CD4-positive, alpha-beta memory T cell (primary cell): ENCODE measurements at regions not wholly inside any gene's neighbourhood (a gene's known extent, or its start where the extent isn't known, plus 50 kb on each side); places are given as distances from the start of the nearest gene placed in this dataset.

Source experiments
- CTCF ChIA-PET: fragments of 350-600 bp; sonication (Branson Sonifier 250); formaldehyde crosslinking; loops from one replicate; lab custom pipeline; 2021; ENCODE audit warnings: inconsistent platforms; ENCODE audit not compliant: partially characterized antibody; lab: Charles Lee
- POLR2A ChIA-PET: fragments of 350-600 bp; sonication (Branson Sonifier 250); formaldehyde crosslinking; loops from one replicate; lab custom pipeline; 2021; ENCODE audit not compliant: partially characterized antibody; lab: Charles Lee
- DNase-seq, 5 donors: peaks; one replicate each; pipeline versions ENCODE4 v3.0.0 to v3.0.0-alpha.2; 2020 to 2022; ENCODE audit warnings: mixed read lengths in 1 of 5
- H3K27ac ChIP-seq: one replicate; pipeline ENCODE4 v1.7.0; 2013; ENCODE audit warnings: low read depth, low read length
- H3K27me3 ChIP-seq: 2 replicates; pipeline ENCODE4 v1.7.0; 2013; ENCODE audit warnings: mild to moderate bottlenecking, low read length, moderate library complexity; ENCODE audit not compliant: insufficient read depth
- H3K36me3 ChIP-seq: 2 replicates; pipeline ENCODE4 v1.7.0; 2013; ENCODE audit warnings: mild to moderate bottlenecking, low read length, moderate library complexity; ENCODE audit not compliant: insufficient read depth
- H3K4me1 ChIP-seq: 2 replicates; pipeline ENCODE4 v1.7.0; 2013; ENCODE audit warnings: mild to moderate bottlenecking, low read length, moderate library complexity; ENCODE audit not compliant: insufficient read depth
- H3K4me3 ChIP-seq, 2 donors: one replicate each; pipeline ENCODE4 v1.7.0; 2013; ENCODE audit warnings: low read length in 2 of 2, mild to moderate bottlenecking in 1 of 2
- H3K9me3 ChIP-seq, 2 donors: one replicate each; pipeline ENCODE4 v1.7.0; 2013; ENCODE audit warnings: low read length in 2 of 2, control low read depth in 1 of 2; ENCODE audit not compliant: control insufficient read depth in 1 of 2
- H3K27ac Mint-ChIP-seq, 7 donors: one replicate each; pipeline ENCODE4 v1.8.0; 2020 to 2021; ENCODE audit warnings: mixed read lengths in 7 of 7, mild to moderate bottlenecking in 6 of 7, inconsistent platforms in 3 of 7, moderate library complexity in 3 of 7
- H3K27me3 Mint-ChIP-seq, 2 donors: one replicate each; pipeline ENCODE4 v1.8.0; 2020 to 2021; ENCODE audit warnings: mixed read lengths in 2 of 2
- H3K36me3 Mint-ChIP-seq, 2 donors: one replicate each; pipeline ENCODE4 v1.8.0; 2020 to 2021; ENCODE audit warnings: mixed read lengths in 2 of 2, inconsistent platforms in 1 of 2, mild to moderate bottlenecking in 1 of 2
- H3K4me1 Mint-ChIP-seq, 4 donors: one replicate each; pipeline ENCODE4 v1.8.0; 2020 to 2021; ENCODE audit warnings: mixed read lengths in 4 of 4, mild to moderate bottlenecking in 1 of 4
- H3K4me3 Mint-ChIP-seq, 8 donors: one replicate each; pipeline ENCODE4 v1.8.0; 2020 to 2021; ENCODE audit warnings: mixed read lengths in 8 of 8, mild to moderate bottlenecking in 7 of 8, moderate library complexity in 6 of 8, inconsistent platforms in 3 of 8
- H3K9me3 Mint-ChIP-seq, 8 donors: one replicate each; pipeline ENCODE4 v1.8.0; 2020 to 2021; ENCODE audit warnings: mixed read lengths in 8 of 8, mild to moderate bottlenecking in 5 of 8, inconsistent platforms in 3 of 8, moderate library complexity in 1 of 8
- intact Hi-C: fragments of 100-400 bp; cut with micrococcal nuclease; formaldehyde crosslinking; loops from one replicate; pipeline ENCODE4 v1.15.1; 2023

DNA sequence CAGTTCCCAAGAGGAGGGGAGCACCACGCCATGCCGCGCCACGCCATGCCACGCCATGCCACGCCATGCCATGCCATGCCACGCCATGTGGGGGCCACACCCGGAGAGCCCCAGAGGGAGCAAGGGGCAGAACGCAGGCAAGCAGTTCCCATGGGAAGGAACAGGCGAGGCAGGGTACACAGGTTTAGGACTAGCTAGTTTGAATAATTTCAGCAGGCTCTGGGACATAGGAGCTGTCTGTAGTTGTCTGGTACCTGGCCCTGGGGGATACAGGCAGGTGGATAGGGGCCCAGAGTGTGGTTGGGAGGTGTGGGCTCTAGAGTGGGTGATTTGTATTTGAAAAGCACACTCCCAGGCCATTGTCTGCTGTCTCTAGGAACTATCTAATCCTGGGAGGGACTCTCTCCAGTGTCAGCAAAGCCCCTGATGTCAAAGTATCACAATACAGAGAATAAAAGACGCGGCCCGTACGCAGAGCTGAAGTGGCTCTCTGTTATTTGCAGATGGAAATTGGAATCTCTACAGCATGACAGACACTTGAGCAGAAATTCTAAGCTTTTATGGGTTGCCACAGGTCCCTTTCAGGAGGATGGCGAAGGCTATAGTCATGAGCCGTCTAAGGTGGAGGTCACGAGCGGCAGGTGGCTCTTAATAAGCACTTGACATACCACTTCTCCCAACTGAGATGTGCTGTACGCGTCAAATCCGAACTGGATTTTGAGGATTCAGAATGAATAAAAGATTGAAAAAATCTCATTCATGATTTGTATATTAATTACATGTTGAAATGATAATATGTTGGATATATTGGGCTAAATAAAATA, 220.8 kb upstream of the TNRC6C start:
- no peaks in the 10 kb centered on the region for H3K9me3 ChIP-seq
- intact Hi-C loops, result no loop called here
- CTCF ChIA-PET, result interaction anchor here (1.0 to 1.4 kb wide), 3 partner anchors 16 to 190 kb away, joined by 3 to 4 read pairs (median 3); no protein-coding TSS in a partner anchor
- no peaks in the 10 kb centered on the region for H3K27me3 ChIP-seq
- H3K36me3 ChIP-seq, result no peaks in the 10 kb centered on the region
- H3K27ac ChIP-seq, result no peak overlapping the region
- H3K4me1 ChIP-seq, result no peaks in the 10 kb centered on the region
- no peaks in the 10 kb centered on the region for H3K4me1 Mint-ChIP-seq
- H3K27me3 Mint-ChIP-seq, result peaks cover 3 to 9% of the 10 kb centered on the region in 2 donors
- H3K4me3 Mint-ChIP-seq, result no peak overlapping the region
- no peak overlapping the region for H3K27ac Mint-ChIP-seq
- DNase-seq, result no peak
- peaks cover 0 to 10% of the 10 kb centered on the region in 2 donors for H3K36me3 Mint-ChIP-seq
- H3K4me3 ChIP-seq, result no peak overlapping the region
- POLR2A ChIA-PET, result no interaction called here
- H3K9me3 Mint-ChIP-seq, result peaks cover under 1 to 13% (median 10%) of the 10 kb centered on the region in 8 donors

DNA sequence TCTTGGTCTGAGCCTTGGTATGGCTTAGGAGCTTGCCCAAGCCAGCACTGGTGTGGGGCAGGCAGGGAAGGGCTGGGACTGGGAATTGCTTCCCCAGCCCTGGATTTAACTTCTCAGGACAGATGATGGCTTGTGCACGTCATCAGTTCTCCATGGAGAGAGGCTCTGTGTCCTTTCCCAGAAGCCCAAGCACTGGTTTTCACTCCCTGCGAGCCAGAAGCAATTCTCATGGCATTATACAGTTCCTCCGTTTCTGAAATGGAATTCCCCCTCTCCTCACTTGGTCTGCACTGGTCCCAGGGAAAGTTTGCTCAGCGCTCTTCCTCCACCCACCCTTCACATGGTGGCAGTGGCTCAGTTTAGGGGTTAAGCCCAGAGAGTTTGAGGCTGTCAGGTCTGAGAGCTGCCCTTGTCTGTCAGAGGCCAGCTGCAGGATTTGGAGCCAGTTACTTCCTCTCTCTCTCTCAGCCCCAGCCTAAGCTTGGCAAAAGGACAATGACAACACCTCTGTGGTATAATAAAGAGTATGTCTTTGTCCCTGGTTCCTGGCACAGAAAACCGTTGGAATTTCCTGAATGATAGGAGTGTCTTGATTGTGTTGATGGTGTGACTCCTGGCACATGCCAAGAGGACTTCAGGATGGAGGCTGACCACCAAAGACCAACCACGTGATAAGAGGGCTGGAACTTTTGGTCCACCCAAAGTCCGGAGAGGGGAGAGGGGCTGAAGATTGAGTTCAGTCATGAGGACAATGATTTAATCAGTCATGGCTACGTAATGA, 219.6 kb upstream of the TNRC6C start:
- intact Hi-C loops, result no loop called here
- no peak for DNase-seq
- no peaks in the 10 kb centered on the region for H3K4me1 ChIP-seq
- no peak overlapping the region for H3K27ac Mint-ChIP-seq
- no peak overlapping the region for H3K4me3 Mint-ChIP-seq
- H3K4me3 ChIP-seq, result no peak overlapping the region
- no peaks in the 10 kb centered on the region for H3K27me3 ChIP-seq
- CTCF ChIA-PET, result interaction anchor here (1.5 kb wide), 1 partner anchor 196 kb away, joined by 5 read pairs; no protein-coding TSS in a partner anchor
- no peaks in the 10 kb centered on the region for H3K36me3 Mint-ChIP-seq
- H3K9me3 ChIP-seq, result no peaks in the 10 kb centered on the region
- H3K9me3 Mint-ChIP-seq, result peaks cover 0 to under 1% (median 0%) of the 10 kb centered on the region in 8 donors
- H3K27ac ChIP-seq, result no peak overlapping the region
- POLR2A ChIA-PET, result no interaction called here
- no peaks in the 10 kb centered on the region for H3K4me1 Mint-ChIP-seq
- H3K27me3 Mint-ChIP-seq, result peaks cover 2 to 5% of the 10 kb centered on the region in 2 donors
- no peaks in the 10 kb centered on the region for H3K36me3 ChIP-seq

DNA sequence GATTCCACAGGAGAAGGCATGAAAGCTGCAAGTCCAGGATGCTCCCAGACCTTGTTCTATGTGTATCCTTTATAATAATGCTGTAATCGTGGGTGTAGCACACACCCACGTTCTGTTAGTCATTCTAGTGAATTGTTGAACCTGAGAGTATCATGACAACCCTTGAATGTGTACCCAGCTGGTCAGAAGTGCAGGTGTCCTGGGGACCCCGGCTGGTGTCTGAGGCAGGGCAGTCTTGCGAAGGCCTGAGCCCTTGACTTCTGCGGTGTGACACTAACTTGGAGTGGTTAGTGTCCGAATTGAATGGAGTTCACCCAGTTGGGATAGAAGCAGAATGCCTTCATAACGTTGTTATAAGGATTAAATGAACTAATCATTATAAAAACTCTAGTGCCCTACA, 218.0 kb upstream of the TNRC6C start:
- no peaks in the 10 kb centered on the region for H3K4me1 Mint-ChIP-seq
- peaks cover 0 to 2% (median 0%) of the 10 kb centered on the region in 8 donors for H3K9me3 Mint-ChIP-seq
- Histone ChIP-seq H3K4me3 (no peak overlapping the region), H3K27ac (no peak overlapping the region), H3K36me3 (no peaks in the 10 kb centered on the region), H3K9me3 (no peaks in the 10 kb centered on the region), H3K4me1 (no peaks in the 10 kb centered on the region), H3K27me3 (no peaks in the 10 kb centered on the region)
- no peaks in the 10 kb centered on the region for H3K36me3 Mint-ChIP-seq
- ChIA-PET CTCF (interaction anchor here (1.2 to 1.5 kb wide), 3 partner anchors 95 to 198 kb away, joined by 5 to 9 read pairs (median 8); no protein-coding TSS in a partner anchor), POLR2A (interaction anchor here (1.3 kb wide), 1 partner anchor 95 kb away, joined by 4 read pairs; no protein-coding TSS in a partner anchor)
- no peak overlapping the region for H3K27ac Mint-ChIP-seq
- DNase-seq, result no peak
- intact Hi-C loops, result no loop called here
- H3K4me3 Mint-ChIP-seq, result no peak overlapping the region
- H3K27me3 Mint-ChIP-seq, result peaks cover 2 to 5% of the 10 kb centered on the region in 2 donors

DNA sequence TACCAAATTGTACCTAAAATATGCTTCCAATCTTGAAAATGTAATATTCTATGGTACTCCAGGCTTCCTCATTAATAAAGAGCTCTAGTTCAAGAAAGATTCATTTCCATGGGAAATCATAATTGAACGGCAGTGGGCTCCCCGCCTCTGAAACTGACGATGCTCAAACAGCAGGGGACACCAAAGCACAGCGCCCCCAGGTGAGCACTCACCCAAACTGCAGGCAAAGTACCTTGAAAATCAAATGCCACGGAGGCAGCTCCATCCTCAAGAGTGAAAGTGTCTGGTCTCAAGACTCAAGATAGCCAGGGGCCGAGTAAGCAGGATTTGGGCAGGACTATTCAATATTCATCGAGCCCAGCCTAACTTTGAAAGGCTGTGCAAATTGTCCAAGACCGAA, 217.4 kb upstream of the TNRC6C start:
- Mint-ChIP-seq H3K27me3 (peaks cover 2 to 5% of the 10 kb centered on the region in 2 donors), H3K4me3 (no peak overlapping the region), H3K9me3 (peaks cover 0 to 2% (median 0%) of the 10 kb centered on the region in 8 donors), H3K36me3 (no peaks in the 10 kb centered on the region), H3K27ac (no peak overlapping the region), H3K4me1 (no peaks in the 10 kb centered on the region)
- Histone ChIP-seq H3K36me3 (no peaks in the 10 kb centered on the region), H3K27me3 (no peaks in the 10 kb centered on the region), H3K9me3 (no peaks in the 10 kb centered on the region), H3K4me1 (no peaks in the 10 kb centered on the region), H3K27ac (no peak overlapping the region), H3K4me3 (no peak overlapping the region)
- peak in 3 of 5 donors; percentile 6 to 41 (median 30) for DNase-seq
- intact Hi-C loops, result loop anchor here (1.0 kb wide), 2 partner anchors 96 to 199 kb away; no protein-coding TSS in a partner anchor
- CTCF ChIA-PET, result interaction anchor here (0.8 to 1.5 kb wide), 3 partner anchors 16 to 198 kb away, joined by 3 to 9 read pairs (median 8); no protein-coding TSS in a partner anchor
- POLR2A ChIA-PET, result interaction anchor here (1.3 kb wide), 1 partner anchor 96 kb away, joined by 4 read pairs; no protein-coding TSS in a partner anchor

DNA sequence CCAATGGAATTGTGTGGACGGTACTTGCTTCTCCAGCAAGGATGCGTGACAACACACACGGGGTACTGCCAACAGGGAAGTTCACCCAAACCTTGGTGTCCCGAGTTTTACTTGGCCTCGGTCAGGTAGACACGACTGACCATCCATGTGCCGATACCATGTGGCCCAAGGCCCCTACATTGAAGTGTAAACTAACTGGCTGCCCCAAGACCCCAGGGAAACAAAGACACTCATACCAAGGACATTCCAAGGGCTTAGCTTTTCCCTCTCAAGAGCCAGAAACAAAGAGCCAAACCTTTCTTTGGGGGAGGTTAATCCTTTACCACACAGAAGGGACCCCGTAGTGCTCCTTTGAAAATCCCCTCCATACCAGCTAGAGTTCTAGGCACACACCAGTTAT, 215.9 kb upstream of the TNRC6C start:
- peaks cover 2 to 5% of the 10 kb centered on the region in 2 donors for H3K27me3 Mint-ChIP-seq
- Histone ChIP-seq H3K4me3 (no peak overlapping the region), H3K27ac (no peak overlapping the region), H3K36me3 (no peaks in the 10 kb centered on the region), H3K4me1 (no peaks in the 10 kb centered on the region), H3K9me3 (no peaks in the 10 kb centered on the region), H3K27me3 (no peaks in the 10 kb centered on the region)
- peaks cover 0 to 2% (median 0%) of the 10 kb centered on the region in 8 donors for H3K9me3 Mint-ChIP-seq
- H3K4me1 Mint-ChIP-seq, result no peaks in the 10 kb centered on the region
- H3K4me3 Mint-ChIP-seq, result no peak overlapping the region
- H3K36me3 Mint-ChIP-seq, result no peaks in the 10 kb centered on the region
- H3K27ac Mint-ChIP-seq, result no peak overlapping the region
- intact Hi-C loops, result no loop called here
- CTCF ChIA-PET, result no interaction called here
- DNase-seq, result no peak
- POLR2A ChIA-PET, result no interaction called here

DNA sequence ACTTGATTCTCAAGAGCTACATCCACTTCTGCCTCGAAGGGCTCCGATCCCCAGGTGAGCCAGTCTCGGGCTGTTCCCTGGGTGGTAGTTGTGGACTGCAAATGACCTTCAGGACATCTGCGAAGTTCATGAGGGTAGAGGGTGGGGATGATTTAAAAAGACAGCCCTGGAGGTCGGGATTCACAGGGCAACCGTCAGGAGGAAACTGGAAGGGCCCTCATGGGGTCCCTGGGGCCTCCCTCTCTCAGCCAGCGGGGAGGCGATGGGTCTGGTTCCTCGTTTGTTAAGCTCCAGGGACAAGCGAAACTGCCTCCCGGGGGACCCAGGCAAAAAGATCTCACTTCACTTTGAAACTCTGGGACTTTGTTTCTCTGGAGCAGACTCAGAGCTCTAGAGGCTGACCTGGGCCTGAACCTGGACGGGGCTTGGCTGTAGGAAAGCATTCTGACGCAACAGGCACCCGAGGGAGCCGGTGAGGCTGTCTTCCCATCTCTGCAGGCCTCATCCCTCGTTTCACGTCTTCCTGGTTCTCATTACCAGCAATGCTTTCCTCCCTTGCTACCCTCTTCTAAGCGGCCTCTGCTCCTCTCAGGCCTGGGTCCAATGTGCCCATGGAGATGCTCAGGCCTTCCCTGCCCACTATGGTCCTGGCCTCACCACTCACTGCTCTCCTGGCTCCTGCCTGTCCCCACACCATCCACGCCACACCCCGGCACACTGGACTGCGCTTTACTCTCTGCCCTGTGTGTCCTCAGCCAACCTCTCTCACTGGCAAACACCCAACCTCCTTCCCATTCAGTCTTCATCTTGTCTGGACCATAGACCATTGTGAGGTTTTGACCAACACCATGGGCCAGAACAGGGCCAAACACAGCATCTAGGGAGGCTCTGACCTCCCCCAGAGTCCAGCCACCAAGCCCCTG, 214.2 kb upstream of the TNRC6C start:
- ChIA-PET POLR2A (no interaction called here), CTCF (interaction anchor here (1.5 kb wide), 1 partner anchor 202 kb away, joined by 5 read pairs; no protein-coding TSS in a partner anchor)
- H3K27me3 Mint-ChIP-seq, result peaks cover 0 to 4% of the 10 kb centered on the region in 2 donors
- intact Hi-C loops, result no loop called here
- no peak overlapping the region for H3K4me3 Mint-ChIP-seq
- no peak overlapping the region for H3K4me3 ChIP-seq
- no peaks in the 10 kb centered on the region for H3K36me3 ChIP-seq
- no peak overlapping the region for H3K27ac ChIP-seq
- DNase-seq, result no peak
- no peaks in the 10 kb centered on the region for H3K9me3 ChIP-seq
- H3K9me3 Mint-ChIP-seq, result peaks cover 0 to 2% (median 0%) of the 10 kb centered on the region in 8 donors
- H3K27me3 ChIP-seq, result no peaks in the 10 kb centered on the region
- H3K36me3 Mint-ChIP-seq, result no peaks in the 10 kb centered on the region
- H3K4me1 ChIP-seq, result no peaks in the 10 kb centered on the region
- peak overlapping the region in 2 of 7 donors; percentile 18 to 30 for H3K27ac Mint-ChIP-seq
- no peaks in the 10 kb centered on the region for H3K4me1 Mint-ChIP-seq
